DND-41 (cell line): ENCODE measurements at regions not wholly inside any gene's neighbourhood (a gene's known extent, or its start where the extent isn't known, plus 50 kb on each side); places are given as distances from the start of the nearest gene placed in this dataset.

Experiments
- ATAC-seq: fragments of 200-7000 bp; cut with Tn5 transposase; 3 replicates; pipeline ENCODE4 v1.9.1; 2021; ENCODE audit warnings: low read depth; ENCODE audit not compliant: insufficient read depth
- DNase-seq: peaks from one replicate; pipeline ENCODE4 v3.0.0-alpha.2; 2020
- H2AFZ ChIP-seq: 2 replicates; pipeline ENCODE4 v1.6.0; 2012; ENCODE audit warnings: low read depth, low read length
- H3K27ac ChIP-seq: 2 replicates; pipeline ENCODE4 v1.5.1; 2012; ENCODE audit warnings: low read length, inconsistent platforms
- H3K27me3 ChIP-seq: fragments of 200-600 bp; sonication (generic); 2 replicates; pipeline ENCODE4 v1.6.0; 2012; ENCODE audit warnings: low read length, mild to moderate bottlenecking, inconsistent platforms; ENCODE audit not compliant: insufficient read depth, poor library complexity
- H3K36me3 ChIP-seq: 2 replicates; pipeline ENCODE4 v1.5.1; 2012; ENCODE audit warnings: low read length, inconsistent platforms; ENCODE audit not compliant: insufficient read depth
- H3K4me1 ChIP-seq: 2 replicates; pipeline ENCODE4 v1.5.1; 2012; ENCODE audit warnings: mild to moderate bottlenecking, low read length; ENCODE audit not compliant: insufficient read depth
- H3K4me2 ChIP-seq: 2 replicates; pipeline ENCODE4 v1.6.0; 2012; ENCODE audit warnings: mild to moderate bottlenecking, moderate library complexity, low read length, inconsistent platforms; ENCODE audit not compliant: insufficient read depth
- H3K4me3 ChIP-seq, 2 experiments: fragments of 200-600 bp in 1 of 2; shearing (Covaris generic) in 1 of 2; 2 replicates each; pipeline ENCODE4 v1.5.1; 2012 to 2016; ENCODE audit warnings: inconsistent platforms in 2 of 2, low read length in 2 of 2, mild to moderate bottlenecking in 2 of 2, low read depth in 1 of 2, moderate library complexity in 1 of 2
- H3K79me2 ChIP-seq: 2 replicates; pipeline ENCODE4 v1.6.0; 2012; ENCODE audit warnings: low read length, inconsistent platforms; ENCODE audit not compliant: insufficient read depth
- H3K9ac ChIP-seq: 2 replicates; pipeline ENCODE4 v1.6.0; 2012; ENCODE audit warnings: low read depth, mild to moderate bottlenecking, inconsistent platforms, low read length, moderate library complexity
- H3K9me3 ChIP-seq: 2 replicates; pipeline ENCODE4 v1.5.1; 2012; ENCODE audit warnings: low read length, moderate library complexity, mild to moderate bottlenecking, inconsistent platforms; ENCODE audit not compliant: insufficient read depth, severe bottlenecking
- H4K20me1 ChIP-seq: 2 replicates; pipeline ENCODE4 v1.6.0; 2012; ENCODE audit warnings: low read length; ENCODE audit not compliant: insufficient read depth
- CTCF ChIP-seq: IDR thresholded peaks from 2 replicates; pipeline ENCODE4 v1.5.1; 2012; ENCODE audit warnings: borderline replicate concordance, low read length, moderate library complexity, mild to moderate bottlenecking; ENCODE audit not compliant: poor library complexity, severe bottlenecking; ENCODE audit errors: extremely low read depth
- EZH2 ChIP-seq: IDR thresholded peaks from 3 replicates; pipeline ENCODE4 v1.6.1; 2012; ENCODE audit warnings: borderline replicate concordance, low read depth, mild to moderate bottlenecking, moderate library complexity, low read length, inconsistent platforms; ENCODE audit not compliant: severe bottlenecking

DNA sequence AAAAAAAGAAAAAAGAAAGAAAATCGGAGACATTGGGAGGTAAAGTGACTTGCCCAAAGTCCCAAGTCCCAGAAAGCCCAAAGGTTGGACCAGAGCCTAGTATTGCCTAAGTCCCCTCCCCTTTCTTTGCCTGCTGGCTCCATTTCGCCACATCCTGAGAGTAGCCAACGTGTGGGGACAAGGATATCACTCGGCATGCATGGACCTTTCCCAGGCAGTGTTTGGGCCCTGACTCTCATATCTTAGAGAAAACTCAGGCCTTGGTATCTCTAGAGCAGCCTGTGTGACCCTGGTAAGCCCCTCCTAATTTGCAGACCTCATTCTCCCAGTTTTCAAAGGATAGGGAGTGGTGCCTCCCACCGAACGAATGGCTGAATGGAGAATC is 294.2 kb upstream of the ZMIZ1 start:
- no peak overlapping the region for H2AFZ ChIP-seq
- peaks cover 3% of the 10 kb centered on the region for H3K27me3 ChIP-seq
- no peaks in the 10 kb centered on the region for H3K9me3 ChIP-seq
- no peak for ATAC-seq
- no peak for TF ChIP-seq CTCF
- no peak for TF ChIP-seq EZH2
- no peak for DNase-seq
- H3K36me3 ChIP-seq, result no peaks in the 10 kb centered on the region
- H4K20me1 ChIP-seq, result no peaks in the 10 kb centered on the region
- no peak overlapping the region for H3K9ac ChIP-seq
- no peaks in the 10 kb centered on the region for H3K4me1 ChIP-seq
- H3K27ac ChIP-seq, result no peak overlapping the region
- H3K79me2 ChIP-seq, result no peaks in the 10 kb centered on the region
- no peak overlapping the region for H3K4me2 ChIP-seq
- H3K4me3 ChIP-seq, result no peak overlapping the region

- Histone ChIP-seq H3K27ac (no peak overlapping the region), H3K36me3 (no peaks in the 10 kb centered on the region), H3K27me3 (peaks cover 3% of the 10 kb centered on the region), H4K20me1 (no peaks in the 10 kb centered on the region), H3K4me1 (no peaks in the 10 kb centered on the region), H3K9ac (no peak overlapping the region), H3K79me2 (no peaks in the 10 kb centered on the region), H3K4me3 (no peak overlapping the region), H2AFZ (no peak overlapping the region), H3K9me3 (no peaks in the 10 kb centered on the region), H3K4me2 (no peak overlapping the region)
- DNase-seq, result no peak
- TF ChIP-seq EZH2 (no peak), CTCF (no peak)
- no peak for ATAC-seq
Observed at GRCh38 chr10:78774999-78775711, 293.6 kb upstream of the ZMIZ1 start.

DNA sequence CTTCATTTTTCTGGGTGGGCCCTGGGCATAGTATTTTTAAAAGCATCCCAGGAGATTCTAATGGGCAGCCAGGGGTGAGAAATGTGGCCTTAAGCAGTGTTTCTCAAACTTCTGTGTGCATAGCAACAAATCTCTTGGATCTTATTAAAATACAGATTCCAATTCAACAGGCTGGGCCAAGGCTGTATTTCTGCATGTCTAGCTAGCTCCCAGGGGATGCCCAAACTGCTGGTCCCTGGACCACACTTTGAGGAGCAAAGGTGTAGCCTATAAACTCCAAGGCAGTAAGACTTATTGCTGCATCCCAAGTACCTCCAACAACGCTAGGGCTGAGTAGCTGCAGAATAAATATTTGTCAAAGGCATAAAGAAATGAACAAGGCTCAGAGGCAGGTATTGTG is 292.9 kb upstream of the ZMIZ1 start:
- no peak overlapping the region for H3K9ac ChIP-seq
- no peaks in the 10 kb centered on the region for H3K79me2 ChIP-seq
- no peaks in the 10 kb centered on the region for H4K20me1 ChIP-seq
- H3K4me3 ChIP-seq, result no peak overlapping the region
- TF ChIP-seq EZH2, result no peak
- TF ChIP-seq CTCF, result no peak
- H3K4me2 ChIP-seq, result no peak overlapping the region
- H3K9me3 ChIP-seq, result no peaks in the 10 kb centered on the region
- DNase-seq (no peak), ATAC-seq (no peak)
- H3K27ac ChIP-seq, result no peak overlapping the region
- H3K4me1 ChIP-seq, result no peaks in the 10 kb centered on the region
- peaks cover 3% of the 10 kb centered on the region for H3K27me3 ChIP-seq
- no peak overlapping the region for H2AFZ ChIP-seq
- no peaks in the 10 kb centered on the region for H3K36me3 ChIP-seq

GRCh38 chr10:78776756-78777155 is 292.0 kb upstream of the ZMIZ1 start:
- Histone ChIP-seq H4K20me1 (no peaks in the 10 kb centered on the region), H3K79me2 (no peaks in the 10 kb centered on the region), H3K9ac (no peak overlapping the region), H3K27me3 (peaks cover 3% of the 10 kb centered on the region), H3K4me1 (no peaks in the 10 kb centered on the region), H3K9me3 (no peaks in the 10 kb centered on the region), H3K27ac (no peak overlapping the region), H3K4me2 (no peak overlapping the region), H2AFZ (no peak overlapping the region), H3K4me3 (no peak overlapping the region), H3K36me3 (no peaks in the 10 kb centered on the region)
- DNase-seq (no peak), ATAC-seq (no peak)
- TF ChIP-seq CTCF, result no peak
- no peak for TF ChIP-seq EZH2
